ENCODE measurements at regions not wholly inside any gene's neighbourhood (a gene's known extent, or its start where the extent isn't known, plus 50 kb on each side); places are given as distances from the start of the nearest gene placed in this dataset.

DNA sequence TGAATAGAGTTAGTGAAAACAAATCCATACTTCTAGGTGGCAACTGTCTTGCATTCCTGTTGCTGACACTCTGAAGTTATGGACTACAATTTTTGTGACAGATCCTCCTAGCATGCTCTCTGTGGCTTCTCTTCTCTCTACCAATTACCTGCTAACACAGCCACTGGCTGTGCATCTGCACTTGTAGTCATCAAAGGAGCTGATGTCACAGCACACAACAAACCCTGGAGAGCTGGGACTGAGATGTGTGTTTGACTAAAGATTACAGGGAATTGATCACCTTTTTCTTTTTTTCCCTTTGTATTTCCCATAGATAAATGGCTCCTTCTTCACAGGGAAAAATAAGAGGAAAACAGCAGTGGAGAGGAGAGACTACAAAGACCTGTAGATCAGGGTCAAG lies 278.4 kb upstream of the CCDC54 start:
- POLR2A ChIA-PET, result no interaction called here
- CTCF ChIA-PET, result no interaction called here
- H3K27me3 Mint-ChIP-seq, result no peaks in the 10 kb centered on the region
- intact Hi-C loops (cut with micrococcal nuclease), result no loop called here
- TF ChIP-seq, protein P1, sequence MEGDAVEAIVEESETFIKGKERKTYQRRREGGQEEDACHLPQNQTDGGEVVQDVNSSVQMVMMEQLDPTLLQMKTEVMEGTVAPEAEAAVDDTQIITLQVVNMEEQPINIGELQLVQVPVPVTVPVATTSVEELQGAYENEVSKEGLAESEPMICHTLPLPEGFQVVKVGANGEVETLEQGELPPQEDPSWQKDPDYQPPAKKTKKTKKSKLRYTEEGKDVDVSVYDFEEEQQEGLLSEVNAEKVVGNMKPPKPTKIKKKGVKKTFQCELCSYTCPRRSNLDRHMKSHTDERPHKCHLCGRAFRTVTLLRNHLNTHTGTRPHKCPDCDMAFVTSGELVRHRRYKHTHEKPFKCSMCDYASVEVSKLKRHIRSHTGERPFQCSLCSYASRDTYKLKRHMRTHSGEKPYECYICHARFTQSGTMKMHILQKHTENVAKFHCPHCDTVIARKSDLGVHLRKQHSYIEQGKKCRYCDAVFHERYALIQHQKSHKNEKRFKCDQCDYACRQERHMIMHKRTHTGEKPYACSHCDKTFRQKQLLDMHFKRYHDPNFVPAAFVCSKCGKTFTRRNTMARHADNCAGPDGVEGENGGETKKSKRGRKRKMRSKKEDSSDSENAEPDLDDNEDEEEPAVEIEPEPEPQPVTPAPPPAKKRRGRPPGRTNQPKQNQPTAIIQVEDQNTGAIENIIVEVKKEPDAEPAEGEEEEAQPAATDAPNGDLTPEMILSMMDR (IDR thresholded peaks at IDR 0.05), result no peak
- no peak overlapping the region for H3K4me3 Mint-ChIP-seq
- H3K9me3 Mint-ChIP-seq, result no peaks in the 10 kb centered on the region
- ATAC-seq (ENCODE audit: low read depth), result no peak
- no peak for DNase-seq
- no peaks in the 10 kb centered on the region for H3K4me1 Mint-ChIP-seq
- no peaks in the 10 kb centered on the region for H3K36me3 Mint-ChIP-seq (ENCODE audit: low read depth)
- H3K27ac Mint-ChIP-seq, result no peak overlapping the region

DNA sequence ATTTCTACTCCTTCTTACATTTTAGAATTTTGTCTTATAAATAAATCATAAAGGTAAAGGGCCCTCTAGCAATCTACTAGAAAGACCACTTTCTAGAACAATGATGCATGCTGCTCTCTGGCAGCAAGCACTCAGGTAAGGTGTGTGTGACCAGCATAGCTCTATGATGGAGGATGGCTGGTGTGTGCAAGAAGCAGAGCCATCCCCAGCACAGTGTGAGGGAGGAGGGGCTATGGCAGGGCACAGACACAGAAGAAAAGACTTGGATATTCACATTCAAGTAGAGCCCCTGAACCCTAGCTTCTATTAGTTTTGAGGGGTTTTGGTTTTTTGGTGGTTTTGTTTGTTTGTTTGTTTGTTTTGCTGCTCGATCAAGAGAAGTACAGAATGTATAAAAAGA lies 277.1 kb upstream of the CCDC54 start:
- intact Hi-C loops (cut with micrococcal nuclease), result no loop called here
- Mint-ChIP-seq H3K9me3 (no peaks in the 10 kb centered on the region), H3K27ac (no peak overlapping the region), H3K4me1 (no peaks in the 10 kb centered on the region), H3K4me3 (no peak overlapping the region), H3K27me3 (no peaks in the 10 kb centered on the region), H3K36me3 (ENCODE audit: low read depth) (no peaks in the 10 kb centered on the region)
- POLR2A ChIA-PET, result no interaction called here
- CTCF ChIA-PET, result no interaction called here
- ATAC-seq (ENCODE audit: low read depth) (no peak), DNase-seq (no peak)
- TF ChIP-seq, protein P1 (IDR thresholded peaks at IDR 0.05), result no peak

DNA sequence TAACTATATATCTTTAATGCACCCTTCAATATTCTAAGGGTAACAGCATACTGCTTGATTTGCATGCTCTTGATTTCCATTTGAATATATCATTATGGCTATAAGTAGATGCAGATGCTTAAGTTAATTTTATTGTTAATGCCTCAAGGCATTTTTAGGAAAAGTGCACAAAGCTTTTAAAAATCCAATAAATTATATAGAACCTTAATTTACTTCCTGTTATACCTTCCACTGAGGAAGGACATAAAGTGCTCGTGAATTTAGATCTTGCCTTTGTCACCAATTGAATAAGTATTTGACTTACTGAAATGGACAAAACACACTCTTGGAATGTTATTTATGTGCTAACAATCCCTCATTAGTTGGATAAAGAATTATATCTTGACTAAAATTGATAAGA lies 276.7 kb upstream of the CCDC54 start:
- intact Hi-C loops (cut with micrococcal nuclease), result no loop called here
- no peak for DNase-seq
- Mint-ChIP-seq H3K27ac (no peak overlapping the region), H3K36me3 (ENCODE audit: low read depth) (no peaks in the 10 kb centered on the region), H3K4me3 (no peak overlapping the region), H3K4me1 (no peaks in the 10 kb centered on the region), H3K9me3 (no peaks in the 10 kb centered on the region), H3K27me3 (no peaks in the 10 kb centered on the region)
- CTCF ChIA-PET, result no interaction called here
- POLR2A ChIA-PET, result no interaction called here
- no peak for ATAC-seq (ENCODE audit: low read depth)
- TF ChIP-seq, protein P1 (IDR thresholded peaks at IDR 0.05), result no peak

DNA sequence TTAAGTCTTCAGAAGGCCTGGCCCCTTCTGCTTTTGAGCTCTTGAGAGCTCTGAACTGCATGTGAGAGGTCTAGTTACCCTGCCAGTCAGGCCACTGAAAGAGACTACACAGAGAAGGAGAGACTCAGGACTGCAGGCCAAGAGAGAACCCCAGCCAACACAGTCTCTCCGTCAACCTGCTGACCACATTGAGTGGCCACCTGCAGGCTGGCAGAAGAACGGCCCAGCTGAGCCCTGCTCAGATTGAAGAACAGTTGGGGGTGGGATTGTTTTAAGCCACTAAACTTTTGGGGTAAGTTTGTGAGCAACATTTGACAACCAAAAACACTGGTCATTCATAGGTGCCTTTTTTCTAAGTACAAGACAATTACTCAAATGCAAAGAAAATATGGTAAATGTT lies 273.5 kb upstream of the CCDC54 start:
- no peaks in the 10 kb centered on the region for H3K36me3 Mint-ChIP-seq (ENCODE audit: low read depth)
- ChIA-PET CTCF (no interaction called here), POLR2A (no interaction called here)
- no peak overlapping the region for H3K27ac Mint-ChIP-seq
- DNase-seq (no peak), ATAC-seq (ENCODE audit: low read depth) (no peak)
- intact Hi-C loops (cut with micrococcal nuclease), result no loop called here
- no peaks in the 10 kb centered on the region for H3K4me1 Mint-ChIP-seq
- no peak overlapping the region for H3K4me3 Mint-ChIP-seq
- TF ChIP-seq, protein P1 (IDR thresholded peaks at IDR 0.05), result no peak
- no peaks in the 10 kb centered on the region for H3K9me3 Mint-ChIP-seq
- no peaks in the 10 kb centered on the region for H3K27me3 Mint-ChIP-seq

DNA sequence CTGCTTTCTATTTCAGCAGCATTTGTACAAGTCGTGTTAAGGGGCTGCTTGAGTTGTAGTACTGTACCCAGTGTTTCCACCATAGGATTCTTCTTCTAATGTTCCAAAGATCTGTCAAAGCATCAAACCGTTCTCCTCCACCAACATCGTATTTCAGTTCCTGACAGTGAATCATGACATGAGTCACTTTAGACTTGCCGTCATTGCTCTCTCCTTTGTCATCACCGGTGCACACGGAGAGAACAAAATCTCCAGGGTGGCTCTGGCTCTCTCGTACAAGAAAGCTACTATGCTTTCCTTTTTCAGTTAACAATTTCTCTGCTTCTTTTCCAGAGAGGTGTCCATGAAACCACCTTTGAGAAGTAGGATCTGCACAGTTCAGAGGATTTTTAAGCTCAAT lies 270.9 kb upstream of the CCDC54 start:
- no peak overlapping the region for H3K4me3 Mint-ChIP-seq
- H3K27ac Mint-ChIP-seq, result no peak overlapping the region
- H3K9me3 Mint-ChIP-seq, result no peaks in the 10 kb centered on the region
- TF ChIP-seq, protein P1 (IDR thresholded peaks at IDR 0.05), result no peak
- H3K4me1 Mint-ChIP-seq, result no peaks in the 10 kb centered on the region
- CTCF ChIA-PET, result no interaction called here
- H3K27me3 Mint-ChIP-seq, result no peaks in the 10 kb centered on the region
- POLR2A ChIA-PET, result no interaction called here
- DNase-seq (no peak), ATAC-seq (ENCODE audit: low read depth) (no peak)
- no peaks in the 10 kb centered on the region for H3K36me3 Mint-ChIP-seq (ENCODE audit: low read depth)
- intact Hi-C loops (cut with micrococcal nuclease), result no loop called here

Data from activated B cell treated with CpG ODN at 0.5 μM for 24 hours (primary cell).